H1 (cell line): ENCODE measurements at regions not wholly inside any gene's neighbourhood (a gene's known extent, or its start where the extent isn't known, plus 50 kb on each side); places are given as distances from the start of the nearest gene placed in this dataset.
A peak's percentile ranks its signal among the peaks of the same experiment; 100 is the strongest.

ENCODE experiments used
- CTCF ChIA-PET: fragments of 300-600 bp; sonication (Branson Sonifier 250); formaldehyde crosslinking; loops from one replicate; lab custom pipeline; 2021; ENCODE audit not compliant: partially characterized antibody; lab: Charles Lee
- POLR2A ChIA-PET: fragments of 300-600 bp; sonication (Branson Sonifier 250); formaldehyde crosslinking; loops from one replicate; lab custom pipeline; 2021; ENCODE audit warnings: inconsistent platforms; ENCODE audit not compliant: partially characterized antibody; lab: Charles Lee
- DNase-seq, 2 experiments: peaks; one replicate each; pipeline versions ENCODE4 v3.0.0 to v3.0.0-alpha.2; 2010 to 2022; ENCODE audit warnings: low spot score in 2 of 2, low read depth in 1 of 2, mixed read lengths in 1 of 2
- FAIRE-seq: peaks from 2 replicates; lab custom pipeline; 2011; peaks lifted over from hg19 to GRCh38; lab: Jason Lieb, UNC
- H2AFZ ChIP-seq: 2 replicates; pipeline ENCODE4 v1.8.1; 2012; ENCODE audit warnings: low read length, inconsistent platforms
- H2AK5ac ChIP-seq: 2 replicates; pipeline ENCODE4 v1.6.1; 2013; ENCODE audit warnings: low read depth, low read length
- H2BK120ac ChIP-seq: replicated peaks from 2 replicates; pipeline ENCODE3; 2013; ENCODE audit warnings: low read depth, low read length, inconsistent platforms
- H2BK12ac ChIP-seq: 2 replicates; pipeline ENCODE4 v1.6.1; 2013; ENCODE audit warnings: low read depth, low read length
- H2BK15ac ChIP-seq: 2 replicates; pipeline ENCODE4 v1.6.1; 2013; ENCODE audit warnings: low read length
- H2BK20ac ChIP-seq: 2 replicates; pipeline ENCODE4 v1.6.1; 2013; ENCODE audit warnings: low read length
- H2BK5ac ChIP-seq: 2 replicates; pipeline ENCODE4 v1.6.1; 2013; ENCODE audit warnings: low read depth, low read length
- H3K14ac ChIP-seq: 2 replicates; pipeline ENCODE4 v1.6.1; 2013; ENCODE audit warnings: inconsistent platforms; ENCODE audit not compliant: insufficient read length
- H3K18ac ChIP-seq: 2 replicates; pipeline ENCODE4 v1.6.1; 2013; ENCODE audit warnings: low read length; ENCODE audit errors: extremely low read depth
- H3K23ac ChIP-seq: 2 replicates; pipeline ENCODE4 v1.6.1; 2013; ENCODE audit warnings: inconsistent platforms; ENCODE audit not compliant: insufficient read length
- H3K23me2 ChIP-seq: 2 replicates; pipeline ENCODE4 v1.6.1; 2013; ENCODE audit warnings: low read depth, low read length
- H3K27ac ChIP-seq: 2 replicates; pipeline ENCODE4 v1.6.1; 2011; ENCODE audit warnings: low read depth, low read length, inconsistent platforms
- H3K27me3 ChIP-seq, 4 experiments: replicated peaks in 1 of 4; 1 replicate in 1 of 4; 2 replicates in 3 of 4; pipeline versions ENCODE4 v1.6.1 to v1.8.1; 2011 to 2013; ENCODE audit warnings: low read length in 3 of 4, mild to moderate bottlenecking in 3 of 4, inconsistent platforms in 2 of 4, mixed read lengths in 2 of 4, moderate library complexity in 1 of 4; ENCODE audit not compliant: control insufficient read depth in 3 of 4, insufficient read depth in 3 of 4; ENCODE audit errors: extremely low read depth in 1 of 4
- H3K36me3 ChIP-seq, 4 experiments: 2 replicates each; pipeline versions ENCODE4 v1.6.1 to v1.8.1; 2011 to 2013; ENCODE audit warnings: mild to moderate bottlenecking in 4 of 4, low read length in 3 of 4, moderate library complexity in 2 of 4, control low read depth in 1 of 4, inconsistent platforms in 1 of 4; ENCODE audit not compliant: insufficient read depth in 4 of 4, control insufficient read depth in 2 of 4
- H3K4ac ChIP-seq: replicated peaks from 2 replicates; pipeline ENCODE3; 2013; ENCODE audit warnings: low read length, low read depth, mixed read lengths, inconsistent platforms; ENCODE audit not compliant: insufficient read length
- H3K4me1 ChIP-seq, 4 experiments: replicated peaks in 1 of 4; 1 replicate in 1 of 4; 2 replicates in 3 of 4; pipeline versions ENCODE4 v1.6.1 to v1.8.1; 2011 to 2013; ENCODE audit warnings: low read length in 3 of 4, inconsistent platforms in 2 of 4, mixed read lengths in 1 of 4; ENCODE audit not compliant: insufficient read depth in 4 of 4, control insufficient read depth in 3 of 4
- H3K4me2 ChIP-seq, 2 experiments: 2 replicates each; pipeline versions ENCODE4 v1.6.1 to v1.8.1; 2011 to 2013; ENCODE audit warnings: low read depth in 2 of 2, low read length in 2 of 2, control low read depth in 1 of 2, inconsistent platforms in 1 of 2, mild to moderate bottlenecking in 1 of 2; ENCODE audit not compliant: insufficient read depth in 1 of 2
- H3K4me3 ChIP-seq, 4 experiments: fragments of 200-600, 300-600 bp in 1 of 4; sonication (generic), shearing (Covaris generic), sonication (Bioruptor Twin) in 1 of 4; 2 replicates each; pipeline versions ENCODE4 v1.5.1 to v1.8.1; 2011 to 2016; ENCODE audit warnings: low read length in 4 of 4, low read depth in 3 of 4, control low read depth in 2 of 4, inconsistent platforms in 2 of 4, mild to moderate bottlenecking in 2 of 4, mixed read lengths in 1 of 4, moderate library complexity in 1 of 4; ENCODE audit not compliant: insufficient read depth in 2 of 4; ENCODE audit errors: extremely low read depth in 1 of 4
- H3K56ac ChIP-seq: replicated peaks from 2 replicates; pipeline ENCODE3; 2013; ENCODE audit warnings: low read depth, mild to moderate bottlenecking, mixed read lengths, low read length, inconsistent platforms; ENCODE audit not compliant: insufficient read length
- H3K79me1 ChIP-seq: 2 replicates; pipeline ENCODE4 v1.6.1; 2013; ENCODE audit warnings: low read depth, low read length, control low read depth
- H3K79me2 ChIP-seq, 2 experiments: 2 replicates each; pipeline versions ENCODE4 v1.6.1 to v1.8.1; 2012 to 2013; ENCODE audit warnings: low read length in 2 of 2, mild to moderate bottlenecking in 2 of 2, inconsistent platforms in 1 of 2; ENCODE audit not compliant: insufficient read depth in 2 of 2, control insufficient read depth in 1 of 2
- H3K9ac ChIP-seq, 4 experiments: replicated peaks in 1 of 4; 1 replicate in 1 of 4; 2 replicates in 3 of 4; pipeline versions ENCODE4 v1.6.1 to v1.8.1; 2011 to 2013; ENCODE audit warnings: low read depth in 3 of 4, low read length in 3 of 4, control low read depth in 2 of 4, mild to moderate bottlenecking in 2 of 4, moderate library complexity in 2 of 4, inconsistent platforms in 1 of 4; ENCODE audit errors: extremely low read depth in 1 of 4
- H3K9me3 ChIP-seq, 2 experiments: 2 replicates each; pipeline versions ENCODE4 v1.6.1 to v1.8.1; 2012 to 2013; ENCODE audit warnings: mild to moderate bottlenecking in 2 of 2, moderate library complexity in 2 of 2, control low read depth in 1 of 2, inconsistent platforms in 1 of 2, low read depth in 1 of 2, low read length in 1 of 2, mixed read lengths in 1 of 2; ENCODE audit not compliant: insufficient read depth in 2 of 2
- H4K20me1 ChIP-seq, 2 experiments: replicated peaks in 1 of 2; 2 replicates each; pipeline versions ENCODE3 to v1.8.1; 2011 to 2013; ENCODE audit warnings: inconsistent platforms in 2 of 2, low read length in 2 of 2, mild to moderate bottlenecking in 1 of 2; ENCODE audit not compliant: insufficient read depth in 2 of 2, control insufficient read depth in 1 of 2
- H4K5ac ChIP-seq: 2 replicates; pipeline ENCODE4 v1.6.1; 2013; ENCODE audit warnings: low read length, low read depth, mixed read lengths, inconsistent platforms; ENCODE audit not compliant: insufficient read length
- H4K8ac ChIP-seq: 2 replicates; pipeline ENCODE4 v1.8.0; 2013; ENCODE audit warnings: mild to moderate bottlenecking, moderate library complexity, low read length, inconsistent platforms; ENCODE audit not compliant: insufficient read depth; ENCODE audit errors: extremely low read depth
- H4K91ac ChIP-seq: replicated peaks from 2 replicates; pipeline ENCODE3; 2013; ENCODE audit warnings: low read length, mixed read lengths, inconsistent platforms; ENCODE audit not compliant: insufficient read length
- RNF2 ChIP-seq: fragments of 200-900, 300-1000 bp; sonication (generic); IDR thresholded peaks from 2 replicates; pipeline ENCODE4 v1.7.1; 2016; ENCODE audit warnings: borderline replicate concordance, low read depth, mild to moderate bottlenecking, antibody characterized with exemption, low read length; ENCODE audit not compliant: poor library complexity, severe bottlenecking; ENCODE audit errors: missing control alignments
- TAF1 ChIP-seq: IDR thresholded peaks from 2 replicates; pipeline ENCODE4 v1.6.1; 2011; ENCODE audit warnings: mild to moderate bottlenecking, low read depth, low read length
- TEAD4 ChIP-seq: IDR thresholded peaks from 2 replicates; pipeline ENCODE4 v1.6.1; 2012; ENCODE audit warnings: low read depth, low read length, inconsistent platforms, mixed read lengths
- WGBS, 2 experiments: shearing (Covaris generic) in 1 of 2; methylation state at CpG; one replicate each; pipeline versions ENCODE4 v1.1.6 to v1.1.7; 2013 to 2015; ENCODE audit warnings: low lambda C conversion rate in 2 of 2, mixed read lengths in 2 of 2, inconsistent platforms in 1 of 2, low coverage in 1 of 2, missing lambda C conversion rate in 1 of 2; ENCODE audit not compliant: insufficient replicate concordance in 2 of 2, insufficient coverage in 1 of 2, insufficient read length in 1 of 2; ENCODE audit errors: extremely low coverage in 1 of 2, missing lambda C conversion rate in 1 of 2; 5-methylcytosine and 5-hydroxymethylcytosine counted together

DNA sequence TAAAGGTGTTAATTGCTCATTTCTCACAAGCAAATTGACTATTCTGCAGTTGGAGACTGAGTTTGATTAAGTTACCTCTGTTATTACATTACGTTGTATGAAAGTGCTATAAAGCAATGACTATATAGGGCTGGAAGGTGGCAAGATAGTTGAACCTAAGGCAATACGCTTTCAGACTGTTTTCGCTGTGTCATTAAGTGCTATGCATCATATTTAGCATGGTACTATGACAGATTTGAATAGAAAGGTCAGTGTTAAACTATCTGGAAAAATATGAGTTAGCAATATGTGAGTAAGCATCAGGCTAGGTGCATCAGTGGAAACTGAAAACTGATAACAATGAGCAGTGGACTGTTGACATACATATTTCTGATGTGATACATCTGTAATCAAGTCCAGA, 206.0 kb upstream of the ARHGAP24 start:
- Histone ChIP-seq H3K56ac (no peak overlapping the region), H3K36me3 (no peaks in the 10 kb centered on the region), H3K79me2 (no peaks in the 10 kb centered on the region), H4K20me1 (no peaks in the 10 kb centered on the region), H3K4me2 (no peak overlapping the region), H3K18ac (no peak overlapping the region), H2AFZ (0 out of 2 replicates have a peak overlapping the region, but pooled peaks have one; percentile 9), H3K4me1 (no peaks in the 10 kb centered on the region), H3K14ac (no peak overlapping the region), H3K79me1 (no peaks in the 10 kb centered on the region), H2BK12ac (no peak overlapping the region), H2BK20ac (no peak overlapping the region), H3K23ac (no peak overlapping the region), H2BK15ac (no peak overlapping the region), H3K23me2 (no peaks in the 10 kb centered on the region), H4K91ac (no peak overlapping the region)
- POLR2A ChIA-PET: no interaction called here
- no peak for FAIRE-seq
- TF ChIP-seq TAF1 (no peak), TEAD4 (no peak), RNF2 (no peak)
- TF ChIP-seq, all 59 proteins: peak for 0
- Histone ChIP-seq H2AK5ac (no peak overlapping the region), H2BK120ac (no peak overlapping the region), H3K27me3 (no peaks in the 10 kb centered on the region), H4K5ac (no peak overlapping the region), H3K4me3 (no peak overlapping the region), H3K4ac (no peak overlapping the region), H3K9me3 (peaks cover 3 to 5% of the 10 kb centered on the region in 2 experiments; a peak in 1 of 4 replicates), H3K9ac (no peak overlapping the region), H3K27ac (no peak overlapping the region), H2BK5ac (no peak overlapping the region), H4K8ac (no peak overlapping the region)
- DNase-seq: no peak
- WGBS, 2 experiments: 89% methylated on average over 3 of the region's 3 CpGs; no CpG with 5 or more reads in 1 of the 2 experiments
- CTCF ChIA-PET: no interaction called here
